ENCODE measurements at regions not wholly inside any gene's neighbourhood (a gene's known extent, or its start where the extent isn't known, plus 50 kb on each side); places are given as distances from the start of the nearest gene placed in this dataset.

DNA sequence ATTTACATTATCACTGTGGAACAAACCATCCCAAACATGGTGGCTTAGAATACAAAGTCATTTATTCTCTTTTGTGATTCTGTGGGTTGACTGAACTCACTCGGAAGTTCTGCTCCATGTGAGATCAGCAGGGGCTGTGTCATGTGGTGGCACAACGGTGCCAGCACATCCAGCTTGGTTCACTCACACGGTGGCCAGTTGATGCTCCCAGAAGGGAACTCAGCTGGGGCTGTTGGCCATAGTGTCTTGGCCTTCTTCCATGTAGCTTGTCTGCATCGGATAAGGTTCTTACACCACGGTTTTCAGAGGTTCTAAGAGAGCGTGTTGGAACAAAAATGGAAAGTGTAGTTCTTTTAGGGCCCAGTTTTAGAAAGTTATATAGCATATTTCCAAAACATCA is 312.7 kb downstream of the DMRT2 start:
- Histone ChIP-seq H2AFZ (ENCODE audit: low read depth, low read length) (no peak overlapping the region), H3K4me3 (replicated peaks in 1 of 3; ENCODE audit: insufficient read depth in 1 of 3, low read depth in 1 of 3, low read length in 3 of 3) (no peak overlapping the region), H4K20me1 (replicated peaks; ENCODE audit: control insufficient read depth, extremely low read depth, insufficient read depth, low read length) (no peaks in the 10 kb centered on the region), H3K27ac (ENCODE audit: insufficient read depth, low read depth, low read length) (no peak overlapping the region), H3K27me3 (ENCODE audit: control insufficient read depth in 2 of 2, insufficient read depth in 2 of 2, low read length in 2 of 2) (no peaks in the 10 kb centered on the region), H3K9me3 (replicated peaks; ENCODE audit: control insufficient read depth, insufficient read depth, low read length) (no peaks in the 10 kb centered on the region), H3K79me2 (ENCODE audit: control insufficient read depth, insufficient read depth, low read length) (no peaks in the 10 kb centered on the region), H3K4me1 (ENCODE audit: control insufficient read depth, extremely low read depth, insufficient read depth, low read length) (no peaks in the 10 kb centered on the region), H3K9ac (replicated peaks; ENCODE audit: extremely low read depth, insufficient read depth, low read length) (no peak overlapping the region), H3K36me3 (ENCODE audit: control insufficient read depth in 2 of 2, extremely low read depth in 1 of 2, insufficient read depth in 2 of 2, low read length in 2 of 2) (no peaks in the 10 kb centered on the region), H3K4me2 (ENCODE audit: insufficient read depth, low read length) (no peak overlapping the region), H3K9me1 (replicated peaks; ENCODE audit: control insufficient read depth, extremely low read depth, insufficient read depth, low read length) (no peaks in the 10 kb centered on the region)
- dilution Hi-C loops (cut with MboI; ENCODE audit: extremely low pct_ligation_motif_present, low sequenced_read_pairs), result no loop called here
- TF ChIP-seq POLR2AphosphoS5 (IDR thresholded peaks at IDR 0.05; ENCODE audit: insufficient read depth, low read depth, low read length) (no peak), FOS (IDR thresholded peaks at IDR 0.05; ENCODE audit: borderline replicate concordance, insufficient read depth, low read length) (no peak), POLR2A (IDR thresholded peaks at IDR 0.05; ENCODE audit: low read depth, low read length) (no peak), EZH2 (IDR thresholded peaks at IDR 0.05; ENCODE audit: borderline replicate concordance, low read depth, low read length, severe bottlenecking) (no peak), GATA2 (IDR thresholded peaks at IDR 0.05; ENCODE audit: insufficient read depth, insufficient read length, low read depth, low read length) (no peak), JUN (IDR thresholded peaks at IDR 0.05; ENCODE audit: borderline replicate concordance, insufficient read depth, insufficient read length, low read depth) (no peak), MYC (IDR thresholded peaks at IDR 0.05; ENCODE audit: low read depth, low read length) (no peak)
- TF ChIP-seq, protein P1, sequence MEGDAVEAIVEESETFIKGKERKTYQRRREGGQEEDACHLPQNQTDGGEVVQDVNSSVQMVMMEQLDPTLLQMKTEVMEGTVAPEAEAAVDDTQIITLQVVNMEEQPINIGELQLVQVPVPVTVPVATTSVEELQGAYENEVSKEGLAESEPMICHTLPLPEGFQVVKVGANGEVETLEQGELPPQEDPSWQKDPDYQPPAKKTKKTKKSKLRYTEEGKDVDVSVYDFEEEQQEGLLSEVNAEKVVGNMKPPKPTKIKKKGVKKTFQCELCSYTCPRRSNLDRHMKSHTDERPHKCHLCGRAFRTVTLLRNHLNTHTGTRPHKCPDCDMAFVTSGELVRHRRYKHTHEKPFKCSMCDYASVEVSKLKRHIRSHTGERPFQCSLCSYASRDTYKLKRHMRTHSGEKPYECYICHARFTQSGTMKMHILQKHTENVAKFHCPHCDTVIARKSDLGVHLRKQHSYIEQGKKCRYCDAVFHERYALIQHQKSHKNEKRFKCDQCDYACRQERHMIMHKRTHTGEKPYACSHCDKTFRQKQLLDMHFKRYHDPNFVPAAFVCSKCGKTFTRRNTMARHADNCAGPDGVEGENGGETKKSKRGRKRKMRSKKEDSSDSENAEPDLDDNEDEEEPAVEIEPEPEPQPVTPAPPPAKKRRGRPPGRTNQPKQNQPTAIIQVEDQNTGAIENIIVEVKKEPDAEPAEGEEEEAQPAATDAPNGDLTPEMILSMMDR (IDR thresholded peaks at IDR 0.05; ENCODE audit: extremely low read depth in 1 of 2, insufficient read depth in 1 of 2, low read depth in 1 of 2, low read length in 2 of 2), result no peak
- TF ChIP-seq, protein P2, sequence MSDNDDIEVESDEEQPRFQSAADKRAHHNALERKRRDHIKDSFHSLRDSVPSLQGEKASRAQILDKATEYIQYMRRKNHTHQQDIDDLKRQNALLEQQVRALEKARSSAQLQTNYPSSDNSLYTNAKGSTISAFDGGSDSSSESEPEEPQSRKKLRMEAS (IDR thresholded peaks at IDR 0.05; ENCODE audit: insufficient read depth, insufficient read length), result no peak
- DNase-seq (ENCODE audit: low read depth, low spot score) (no peak), FAIRE-seq (no peak)
- no TSS peak for BruUV-seq (replicated peaks)
- CTCF ChIA-PET, result no interaction called here
- POLR2A ChIA-PET, result no interaction called here
- intact Hi-C loops (cut with micrococcal nuclease), result no loop called here

All from endothelial cell of umbilical vein (primary cell).